Colonic mucosa (tissue), 4 donors: ENCODE measurements at regions not wholly inside any gene's neighbourhood (a gene's known extent, or its start where the extent isn't known, plus 50 kb on each side); places are given as distances from the start of the nearest gene placed in this dataset.

Experiments used
- DNase-seq: peaks from one replicate; pipeline ENCODE4 v3.0.0-alpha.2; 2020
- H3K27ac ChIP-seq: fragments of 200-600 bp; one replicate; pipeline ENCODE4 v1.8.0; 2021
- H3K27me3 ChIP-seq: fragments of 200-600 bp; one replicate; pipeline ENCODE4 v1.8.0; 2021
- H3K36me3 ChIP-seq: fragments of 200-600 bp; one replicate; pipeline ENCODE4 v1.8.0; 2021
- H3K4me1 ChIP-seq: fragments of 200-600 bp; one replicate; pipeline ENCODE4 v1.8.0; 2021; ENCODE audit warnings: mild to moderate bottlenecking
- H3K4me3 ChIP-seq: fragments of 200-600 bp; one replicate; pipeline ENCODE4 v1.8.0; 2021
- H3K9ac ChIP-seq, 2 donors: one replicate each; pipeline ENCODE4 v1.7.0; 2013; ENCODE audit warnings: control low read depth in 2 of 2, low read depth in 2 of 2, low read length in 2 of 2
- H3K9me3 ChIP-seq: fragments of 200-600 bp; one replicate; pipeline ENCODE4 v1.8.0; 2021
- intact Hi-C: fragments of 100-400 bp; cut with DNase I; formaldehyde crosslinking; loops from one replicate; pipeline ENCODE4 v1.14.1; 2022
- TF ChIP-seq, protein P1 (sequence below): fragments of 200-600 bp; IDR thresholded peaks from one replicate; pipeline ENCODE4 v1.8.0; 2022; ENCODE audit warnings: antibody characterized with exemption, mild to moderate bottlenecking
- donor health status: healthy.
- donor health status: DM: no; HTN: no; CAD: no.
- donor health status: DM: no; HTN: no; CAD: no.

- Histone ChIP-seq H3K4me1 (no peaks in the 10 kb centered on the region), H3K9ac (no peak overlapping the region), H3K9me3 (no peaks in the 10 kb centered on the region), H3K4me3 (no peak overlapping the region), H3K36me3 (no peaks in the 10 kb centered on the region), H3K27ac (no peak overlapping the region), H3K27me3 (no peaks in the 10 kb centered on the region)
- intact Hi-C loops = no loop called here
- TF ChIP-seq, protein P1, sequence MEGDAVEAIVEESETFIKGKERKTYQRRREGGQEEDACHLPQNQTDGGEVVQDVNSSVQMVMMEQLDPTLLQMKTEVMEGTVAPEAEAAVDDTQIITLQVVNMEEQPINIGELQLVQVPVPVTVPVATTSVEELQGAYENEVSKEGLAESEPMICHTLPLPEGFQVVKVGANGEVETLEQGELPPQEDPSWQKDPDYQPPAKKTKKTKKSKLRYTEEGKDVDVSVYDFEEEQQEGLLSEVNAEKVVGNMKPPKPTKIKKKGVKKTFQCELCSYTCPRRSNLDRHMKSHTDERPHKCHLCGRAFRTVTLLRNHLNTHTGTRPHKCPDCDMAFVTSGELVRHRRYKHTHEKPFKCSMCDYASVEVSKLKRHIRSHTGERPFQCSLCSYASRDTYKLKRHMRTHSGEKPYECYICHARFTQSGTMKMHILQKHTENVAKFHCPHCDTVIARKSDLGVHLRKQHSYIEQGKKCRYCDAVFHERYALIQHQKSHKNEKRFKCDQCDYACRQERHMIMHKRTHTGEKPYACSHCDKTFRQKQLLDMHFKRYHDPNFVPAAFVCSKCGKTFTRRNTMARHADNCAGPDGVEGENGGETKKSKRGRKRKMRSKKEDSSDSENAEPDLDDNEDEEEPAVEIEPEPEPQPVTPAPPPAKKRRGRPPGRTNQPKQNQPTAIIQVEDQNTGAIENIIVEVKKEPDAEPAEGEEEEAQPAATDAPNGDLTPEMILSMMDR = no peak
- no peak for DNase-seq
Measured at GRCh38 chr6:121748376-121748775, 312.9 kb downstream of the GJA1 start.

DNA sequence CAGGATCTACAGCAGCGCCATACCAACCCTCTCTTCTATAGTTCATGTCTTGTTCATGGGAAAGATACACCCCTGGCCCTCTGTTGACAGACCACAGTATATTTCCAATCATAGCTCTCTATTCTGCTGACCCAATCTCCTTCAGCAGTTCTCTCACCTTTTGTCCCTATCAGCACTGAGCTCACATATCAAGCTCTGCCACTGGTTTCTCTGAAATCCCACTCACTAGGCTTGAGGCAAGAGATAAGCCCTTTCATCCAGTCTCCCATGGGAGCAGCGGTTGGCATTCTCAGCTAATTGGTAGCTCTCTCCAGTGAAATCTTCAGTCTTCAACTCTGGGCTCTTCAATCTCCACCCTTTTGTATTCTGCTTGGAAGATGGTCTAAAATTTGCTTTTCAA lies 313.4 kb downstream of the GJA1 start:
- H3K36me3 ChIP-seq = no peaks in the 10 kb centered on the region
- intact Hi-C loops = no loop called here
- H3K9me3 ChIP-seq = no peaks in the 10 kb centered on the region
- H3K27ac ChIP-seq = no peak overlapping the region
- no peak for DNase-seq
- H3K9ac ChIP-seq = no peak overlapping the region
- H3K4me3 ChIP-seq = no peak overlapping the region
- H3K27me3 ChIP-seq = no peaks in the 10 kb centered on the region
- no peaks in the 10 kb centered on the region for H3K4me1 ChIP-seq
- TF ChIP-seq, protein P1 = no peak

DNA sequence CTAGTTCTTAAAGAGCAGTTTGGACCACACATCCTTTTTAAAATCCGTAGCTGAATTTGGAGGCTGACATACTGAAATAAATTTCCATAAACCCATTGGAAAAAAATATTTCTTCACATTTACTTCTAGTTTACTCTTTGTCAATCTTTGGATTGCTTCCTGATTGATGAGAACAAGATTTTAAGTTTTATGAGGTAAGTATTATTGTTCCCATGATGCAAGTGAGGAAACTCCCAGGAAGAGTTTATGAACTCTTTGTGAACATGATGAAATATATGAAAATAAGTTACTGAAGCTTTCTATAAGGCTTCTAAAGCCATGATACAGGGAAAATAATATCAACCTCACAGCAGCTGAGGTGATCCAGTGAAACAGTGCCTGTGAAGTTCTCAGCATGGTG lies 320.0 kb downstream of the GJA1 start:
- no peaks in the 10 kb centered on the region for H3K36me3 ChIP-seq
- no peaks in the 10 kb centered on the region for H3K4me1 ChIP-seq
- H3K9ac ChIP-seq = no peak overlapping the region
- intact Hi-C loops = no loop called here
- H3K27me3 ChIP-seq = no peaks in the 10 kb centered on the region
- no peak overlapping the region for H3K4me3 ChIP-seq
- DNase-seq = no peak
- TF ChIP-seq, protein P1 = no peak
- H3K27ac ChIP-seq = no peak overlapping the region
- no peaks in the 10 kb centered on the region for H3K9me3 ChIP-seq

DNA sequence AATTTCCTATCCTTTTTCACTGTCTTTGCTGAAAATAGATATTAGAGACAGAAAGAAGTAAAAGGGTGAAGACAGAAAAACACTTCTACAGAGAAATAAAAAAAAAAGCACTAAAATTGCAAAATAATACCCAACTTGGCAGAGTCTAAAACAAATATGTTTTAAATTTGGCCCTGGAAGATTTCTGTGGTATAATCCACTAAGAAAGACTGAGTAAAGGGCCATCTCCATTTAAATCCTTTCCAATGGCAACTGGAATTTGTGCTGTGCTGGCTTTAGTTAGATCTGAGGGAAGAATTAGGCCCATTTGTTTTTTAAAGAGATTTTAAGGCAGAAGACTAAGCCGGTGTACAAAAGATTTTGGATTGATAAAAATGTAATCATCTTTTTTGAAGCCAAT lies 321.2 kb downstream of the GJA1 start:
- H3K36me3 ChIP-seq = no peaks in the 10 kb centered on the region
- H3K9me3 ChIP-seq = no peaks in the 10 kb centered on the region
- H3K27ac ChIP-seq = no peak overlapping the region
- intact Hi-C loops = no loop called here
- H3K9ac ChIP-seq = no peak overlapping the region
- no peak for DNase-seq
- H3K4me3 ChIP-seq = no peak overlapping the region
- no peaks in the 10 kb centered on the region for H3K27me3 ChIP-seq
- TF ChIP-seq, protein P1 = no peak
- no peaks in the 10 kb centered on the region for H3K4me1 ChIP-seq

DNA sequence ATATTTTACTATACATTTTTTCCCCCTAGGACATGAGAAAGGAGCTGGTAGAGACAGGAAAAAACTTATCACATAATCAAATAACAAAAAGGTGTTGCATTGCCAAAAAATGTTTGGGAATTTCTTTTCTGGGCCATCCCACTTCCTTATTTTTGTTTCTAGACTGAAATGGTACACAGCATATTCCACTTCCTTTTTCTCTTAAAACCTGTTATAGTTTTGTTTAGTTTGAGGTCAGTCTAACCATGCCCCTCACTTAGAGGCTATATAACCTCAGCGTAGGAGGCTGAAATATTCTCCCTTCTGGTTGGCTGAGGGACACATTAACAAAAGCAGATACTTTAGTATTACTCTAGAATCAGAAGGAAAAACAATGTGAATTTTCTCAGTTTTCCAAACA lies 323.9 kb downstream of the GJA1 start:
- H3K27me3 ChIP-seq = no peaks in the 10 kb centered on the region
- no peak for DNase-seq
- H3K4me3 ChIP-seq = no peak overlapping the region
- no peak overlapping the region for H3K9ac ChIP-seq
- intact Hi-C loops = no loop called here
- no peak overlapping the region for H3K27ac ChIP-seq
- H3K4me1 ChIP-seq = no peaks in the 10 kb centered on the region
- TF ChIP-seq, protein P1 = no peak
- no peaks in the 10 kb centered on the region for H3K36me3 ChIP-seq
- no peaks in the 10 kb centered on the region for H3K9me3 ChIP-seq

DNA sequence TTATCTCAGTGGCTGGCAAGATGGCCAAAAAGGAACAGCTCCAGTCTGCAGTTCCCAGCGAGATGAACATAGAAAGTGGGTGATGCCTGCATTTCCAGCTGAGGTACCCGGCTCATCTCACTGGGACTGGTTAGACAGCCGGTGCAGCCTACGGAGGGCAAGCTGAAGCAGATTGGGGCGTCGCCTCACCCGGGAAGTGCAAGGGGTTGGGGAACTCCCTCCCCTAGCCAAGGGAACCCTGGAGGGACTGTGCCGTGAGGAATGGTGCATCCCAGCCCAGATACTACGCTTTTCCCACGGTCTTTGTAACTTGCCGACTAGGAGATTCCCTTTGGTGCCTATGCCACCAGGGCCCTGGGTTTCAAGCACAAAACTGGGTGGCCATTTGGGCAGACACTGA lies 324.7 kb downstream of the GJA1 start:
- TF ChIP-seq, protein P1 = no peak
- H3K27ac ChIP-seq = no peak overlapping the region
- no peaks in the 10 kb centered on the region for H3K27me3 ChIP-seq
- intact Hi-C loops = no loop called here
- H3K4me3 ChIP-seq = no peak overlapping the region
- H3K9ac ChIP-seq = no peak overlapping the region
- no peaks in the 10 kb centered on the region for H3K36me3 ChIP-seq
- no peaks in the 10 kb centered on the region for H3K9me3 ChIP-seq
- DNase-seq = no peak
- H3K4me1 ChIP-seq = no peaks in the 10 kb centered on the region
